SK-N-SH (cell line): ENCODE measurements at regions not wholly inside any gene's neighbourhood (a gene's known extent, or its start where the extent isn't known, plus 50 kb on each side); places are given as distances from the start of the nearest gene placed in this dataset.

ENCODE experiments used
- CTCF ChIA-PET: fragments of 300-600, 350-600 bp; formaldehyde crosslinking; extraction: SDS; loops from one replicate; lab custom pipeline; 2021; lab: Yijun Ruan, JAX
- POLR2A ChIA-PET: fragments of 350-600 bp; sonication (Branson Sonifier 250); formaldehyde crosslinking; extraction: SDS; loops from one replicate; lab custom pipeline; 2020; ENCODE audit warnings: antibody characterized with exemption, inconsistent platforms; lab: Yijun Ruan, JAX
- DNase-seq: peaks from one replicate; pipeline ENCODE4 v3.0.0; 2012
- H2AFZ ChIP-seq: fragments of 200-600 bp; sonication (generic); 2 replicates; pipeline ENCODE4 v1.8.1; 2016; ENCODE audit warnings: antibody characterized with exemption, mild to moderate bottlenecking, low read depth
- H3F3A ChIP-seq: fragments of 200-600 bp; sonication (generic); replicated peaks from 2 replicates; pipeline ENCODE3; 2016; ENCODE audit warnings: antibody characterized with exemption, mild to moderate bottlenecking; ENCODE audit not compliant: insufficient read depth
- H3K27ac ChIP-seq, 2 experiments: fragments of 200-500 bp in 1 of 2; fragments of 200-600 bp in 1 of 2; sonication (Bioruptor generic) in 1 of 2; sonication (generic), shearing (Covaris generic) in 1 of 2; 2 replicates each; pipeline versions ENCODE4 v1.5.1 to v1.6.1; 2014 to 2016; ENCODE audit warnings: low read depth in 2 of 2, inconsistent platforms in 1 of 2, low read length in 1 of 2, mild to moderate bottlenecking in 1 of 2, mixed read lengths in 1 of 2
- H3K27me3 ChIP-seq: fragments of 200-600 bp; sonication (generic), shearing (Covaris generic); 2 replicates; pipeline ENCODE4 v1.6.1; 2016; ENCODE audit warnings: mixed run types; ENCODE audit not compliant: insufficient read depth
- H3K36me3 ChIP-seq, 2 experiments: fragments of 200-500 bp in 1 of 2; fragments of 200-600 bp in 1 of 2; sonication (Bioruptor generic) in 1 of 2; sonication (generic) in 1 of 2; replicated peaks in 1 of 2; 2 replicates each; pipeline versions ENCODE3 to v1.5.1; 2014 to 2016; ENCODE audit warnings: low read length in 1 of 2, mild to moderate bottlenecking in 1 of 2; ENCODE audit not compliant: insufficient read depth in 2 of 2, control insufficient read depth in 1 of 2
- H3K4me1 ChIP-seq, 2 experiments: fragments of 200-500 bp in 1 of 2; fragments of 200-600 bp in 1 of 2; sonication (Bioruptor generic) in 1 of 2; sonication (generic), shearing (Covaris generic) in 1 of 2; 2 replicates each; pipeline versions ENCODE4 v1.5.1 to v1.6.1; 2014 to 2016; ENCODE audit warnings: low read depth in 1 of 2, low read length in 1 of 2, mixed run types in 1 of 2; ENCODE audit not compliant: insufficient read depth in 2 of 2, control insufficient read depth in 1 of 2
- H3K4me2 ChIP-seq: fragments of 200-600 bp; sonication (generic), shearing (Covaris generic); 2 replicates; pipeline ENCODE4 v1.6.1; 2017; ENCODE audit warnings: mixed run types
- H3K4me3 ChIP-seq, 2 experiments: fragments of 200-500 bp in 1 of 2; fragments of 200-600 bp in 1 of 2; sonication (Bioruptor generic) in 1 of 2; sonication (generic), shearing (Covaris generic) in 1 of 2; 2 replicates each; pipeline versions ENCODE4 v1.5.1 to v1.8.1; 2014 to 2016; ENCODE audit warnings: low read depth in 2 of 2, inconsistent platforms in 1 of 2, low read length in 1 of 2, mild to moderate bottlenecking in 1 of 2, mixed read lengths in 1 of 2, moderate library complexity in 1 of 2
- H3K79me2 ChIP-seq: fragments of 200-600 bp; sonication (generic); 2 replicates; pipeline ENCODE4 v1.8.1; 2017; ENCODE audit warnings: mild to moderate bottlenecking; ENCODE audit not compliant: insufficient read depth
- H3K9ac ChIP-seq: fragments of 200-600 bp; sonication (generic); 2 replicates; pipeline ENCODE4 v1.6.1; 2017; ENCODE audit warnings: mixed run types
- H3K9me2 ChIP-seq: fragments of 200-600 bp; sonication (generic); 2 replicates; pipeline ENCODE4 v1.6.1; 2017; ENCODE audit warnings: mixed run types
- H3K9me3 ChIP-seq: fragments of 200-600 bp; sonication (generic); 2 replicates; pipeline ENCODE4 v1.6.1; 2017; ENCODE audit warnings: mixed run types, mild to moderate bottlenecking, moderate library complexity
- H4K20me1 ChIP-seq: fragments of 200-600 bp; sonication (generic); 2 replicates; pipeline ENCODE4 v1.6.1; 2017; ENCODE audit warnings: mild to moderate bottlenecking, mixed run types; ENCODE audit not compliant: insufficient read depth
- CHD2 ChIP-seq: fragments of 150-350 bp; IDR thresholded peaks from 2 replicates; pipeline ENCODE4 v1.6.1; 2018; ENCODE audit warnings: low read length; ENCODE audit not compliant: partially characterized antibody
- CTCF ChIP-seq: fragments of 200-600 bp; sonication (generic); IDR thresholded peaks from 2 replicates; pipeline ENCODE4 v1.6.1; 2017; ENCODE audit warnings: antibody characterized with exemption, mild to moderate bottlenecking, moderate library complexity
- EP300 ChIP-seq, 2 experiments: IDR thresholded peaks; 2 replicates each; pipeline versions ENCODE4 v1.4.0 to v1.6.1; 2012; ENCODE audit warnings: borderline replicate concordance in 1 of 2, low read depth in 1 of 2, low read length in 1 of 2
- EZH2phosphoT487 ChIP-seq: fragments of 200-600 bp; sonication (generic); IDR thresholded peaks from 2 replicates; pipeline ENCODE4 v1.6.1; 2017; ENCODE audit warnings: low read depth, mixed run types, mild to moderate bottlenecking, antibody characterized with exemption, moderate library complexity, borderline replicate concordance
- FOXJ3 ChIP-seq: sonication (generic); formaldehyde crosslinking; IDR thresholded peaks from 2 replicates; pipeline ENCODE4 v1.5.1; 2020; ENCODE audit warnings: mild to moderate bottlenecking, missing genetic modification reagents
- FOXM1 ChIP-seq: IDR thresholded peaks from 2 replicates; pipeline ENCODE4 v1.4.0; 2012; ENCODE audit warnings: low read depth, mild to moderate bottlenecking
- GABPA ChIP-seq: IDR thresholded peaks from 2 replicates; pipeline ENCODE4 v1.4.0; 2012; ENCODE audit warnings: low read depth, mild to moderate bottlenecking
- GATA2 ChIP-seq: sonication (generic); formaldehyde crosslinking; IDR thresholded peaks from 2 replicates; pipeline ENCODE4 v1.5.0; 2020; ENCODE audit warnings: mild to moderate bottlenecking, missing genetic modification reagents
- IRF3 ChIP-seq: fragments of 150-350 bp; IDR thresholded peaks from 2 replicates; pipeline ENCODE4 v1.6.1; 2016; ENCODE audit warnings: mild to moderate bottlenecking, low read depth, low read length
- JUND ChIP-seq: IDR thresholded peaks from 2 replicates; pipeline ENCODE4 v1.4.0; 2012
- MXI1 ChIP-seq: IDR thresholded peaks from 2 replicates; pipeline ENCODE4 v1.6.1; 2012; ENCODE audit warnings: mild to moderate bottlenecking, low read depth, low read length, improper control_type of control experiment
- NRF1 ChIP-seq: IDR thresholded peaks from 2 replicates; pipeline ENCODE4 v1.6.1; 2012; ENCODE audit warnings: low read depth, mild to moderate bottlenecking, low read length
- POLR2AphosphoS5 ChIP-seq: IDR thresholded peaks from 2 replicates; pipeline ENCODE4 v1.6.1; 2012; ENCODE audit warnings: low read depth, low read length
- RAD21 ChIP-seq: IDR thresholded peaks from 2 replicates; pipeline ENCODE4 v1.6.1; 2012; ENCODE audit warnings: mild to moderate bottlenecking, low read length
- RCOR1 ChIP-seq: fragments of 150-350 bp; IDR thresholded peaks from 2 replicates; pipeline ENCODE4 v1.6.1; 2017; ENCODE audit warnings: antibody characterized with exemption, low read length
- RFX5 ChIP-seq: IDR thresholded peaks from 2 replicates; pipeline ENCODE4 v1.6.1; 2012; ENCODE audit warnings: mild to moderate bottlenecking, improper control_type of control experiment, low read length
- SIN3A ChIP-seq: IDR thresholded peaks from 2 replicates; pipeline ENCODE4 v1.6.1; 2012; ENCODE audit warnings: low read depth, mild to moderate bottlenecking, low read length, moderate library complexity, borderline replicate concordance
- TAF1 ChIP-seq: IDR thresholded peaks from 2 replicates; pipeline ENCODE4 v1.6.1; 2012; ENCODE audit warnings: low read depth, mild to moderate bottlenecking, low read length, moderate library complexity, borderline replicate concordance
- TCF12 ChIP-seq: IDR thresholded peaks from 2 replicates; pipeline ENCODE4 v1.4.0; 2012
- TEAD4 ChIP-seq: IDR thresholded peaks from 2 replicates; pipeline ENCODE4 v1.4.0; 2012; ENCODE audit warnings: mild to moderate bottlenecking, borderline replicate concordance; ENCODE audit not compliant: insufficient read depth
- USF2 ChIP-seq: fragments of 150-350 bp; IDR thresholded peaks from 2 replicates; pipeline ENCODE4 v1.6.1; 2017; ENCODE audit warnings: antibody characterized with exemption, low read length, low read depth, borderline replicate concordance
- WGBS: methylation state at CpG from one replicate; pipeline ENCODE4 v1.1.6; 2017; ENCODE audit warnings: low lambda C conversion rate; 5-methylcytosine and 5-hydroxymethylcytosine counted together
- TF ChIP-seq, protein P1 (sequence below): IDR thresholded peaks from 2 replicates; pipeline ENCODE4 v1.4.0; 2012; ENCODE audit warnings: low read depth, borderline replicate concordance

DNA sequence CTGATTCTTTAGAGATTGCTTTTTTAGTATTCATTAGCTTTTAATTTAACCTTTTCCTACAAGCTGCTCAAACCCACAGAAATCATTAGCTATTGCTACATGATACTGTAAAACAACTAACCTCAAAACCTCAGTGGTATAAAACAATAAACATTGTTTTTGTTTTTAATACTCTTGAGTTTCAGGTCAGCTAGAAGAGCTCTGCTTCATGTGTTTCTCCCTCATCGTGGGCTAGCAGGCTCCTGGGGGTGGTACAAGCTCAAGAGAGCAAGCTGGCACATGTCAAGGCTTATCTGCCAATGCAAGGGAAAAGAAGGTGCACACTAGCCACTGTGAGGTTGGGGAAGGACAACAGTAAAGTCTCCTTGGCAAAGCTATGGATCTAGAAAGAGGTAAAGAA is 232.9 kb upstream of the PHF14 start:
- ChIA-PET POLR2A (interaction anchor here (0.5 kb wide), 1 partner anchor 1371 kb away, joined by 3 read pairs; no protein-coding TSS in a partner anchor), CTCF (interaction anchor here (0.9 to 1.4 kb wide), 4 partner anchors 33 to 603 kb away, joined by 3 to 4 read pairs (median 3); no protein-coding TSS in a partner anchor)
- DNase-seq, result no peak
- Histone ChIP-seq H3K79me2 (no peaks in the 10 kb centered on the region), H3K27me3 (no peaks in the 10 kb centered on the region), H3K4me3 (no peak overlapping the region), H3K4me1 (no peaks in the 10 kb centered on the region), H3K9me3 (peaks cover 3% of the 10 kb centered on the region; the same call in 1 of the 2 replicates), H3K36me3 (no peaks in the 10 kb centered on the region), H3F3A (no peaks in the 10 kb centered on the region), H3K27ac (no peak overlapping the region), H4K20me1 (no peaks in the 10 kb centered on the region), H2AFZ (no peak overlapping the region), H3K9ac (no peak overlapping the region), H3K9me2 (no peaks in the 10 kb centered on the region), H3K4me2 (no peak overlapping the region)
- 11% methylated on average over 1 of the region's 1 CpG for WGBS
- no peak for TF ChIP-seq CHD2
- TF ChIP-seq POLR2AphosphoS5, result no peak
- no peak for TF ChIP-seq MXI1
- TF ChIP-seq RFX5, result no peak
- no peak for TF ChIP-seq USF2
- no peak for TF ChIP-seq GABPA
- no peak for TF ChIP-seq TAF1
- TF ChIP-seq EP300 (IDR thresholded peaks at IDR 0.05; ENCODE audit: borderline replicate concordance in 1 of 2, low read depth in 1 of 2, low read length in 1 of 2), result no peak
- no peak for TF ChIP-seq TCF12
- TF ChIP-seq FOXM1, result no peak
- TF ChIP-seq NRF1, result no peak
- no peak for TF ChIP-seq JUND
- TF ChIP-seq TEAD4, result no peak

DNA sequence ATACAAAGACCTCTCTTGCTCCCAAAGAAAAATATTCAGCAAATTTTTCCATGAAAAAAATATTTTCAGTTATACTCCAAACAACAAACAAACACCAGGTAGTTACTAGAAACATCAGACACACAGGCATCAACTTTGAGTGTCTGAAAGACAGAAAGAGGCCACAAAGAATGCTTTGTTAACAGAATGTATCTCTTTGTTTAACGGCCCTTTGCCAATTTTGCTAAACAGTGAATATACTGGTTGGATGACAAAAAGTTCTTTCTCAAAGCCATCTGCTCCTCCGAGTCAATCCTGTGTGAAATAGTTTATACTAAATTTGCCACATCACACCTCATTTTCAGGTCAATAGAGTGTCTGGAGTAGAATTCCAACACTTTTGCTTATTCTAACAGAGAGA is 216.7 kb upstream of the PHF14 start:
- Histone ChIP-seq H3K27me3 (no peaks in the 10 kb centered on the region), H2AFZ (no peak overlapping the region), H3K36me3 (no peaks in the 10 kb centered on the region), H3K9ac (no peak overlapping the region), H4K20me1 (no peaks in the 10 kb centered on the region), H3K4me1 (no peaks in the 10 kb centered on the region), H3K27ac (no peak overlapping the region), H3F3A (no peaks in the 10 kb centered on the region), H3K9me3 (no peaks in the 10 kb centered on the region; the same call in 1 of the 2 replicates), H3K79me2 (no peaks in the 10 kb centered on the region), H3K9me2 (no peaks in the 10 kb centered on the region), H3K4me2 (no peak overlapping the region), H3K4me3 (no peak overlapping the region)
- CTCF ChIA-PET, result interaction anchor here (1.1 kb wide), 1 partner anchor 9 kb away, joined by 3 read pairs; no protein-coding TSS in a partner anchor
- POLR2A ChIA-PET, result no interaction called here
- 13% methylated on average over 2 of the region's 2 CpGs for WGBS
- no peak for DNase-seq
- no peak for TF ChIP-seq EZH2phosphoT487
- TF ChIP-seq RAD21, result no peak
- no peak for TF ChIP-seq NRF1
- no peak for TF ChIP-seq RCOR1
- no peak for TF ChIP-seq CTCF
- TF ChIP-seq CHD2, result no peak
- TF ChIP-seq SIN3A, result no peak
- TF ChIP-seq JUND, result no peak
- TF ChIP-seq USF2, result no peak
- TF ChIP-seq TAF1, result no peak
- TF ChIP-seq IRF3, result no peak
- no peak for TF ChIP-seq GATA2 (CRISPR knock-in tag)
- TF ChIP-seq, protein P1, sequence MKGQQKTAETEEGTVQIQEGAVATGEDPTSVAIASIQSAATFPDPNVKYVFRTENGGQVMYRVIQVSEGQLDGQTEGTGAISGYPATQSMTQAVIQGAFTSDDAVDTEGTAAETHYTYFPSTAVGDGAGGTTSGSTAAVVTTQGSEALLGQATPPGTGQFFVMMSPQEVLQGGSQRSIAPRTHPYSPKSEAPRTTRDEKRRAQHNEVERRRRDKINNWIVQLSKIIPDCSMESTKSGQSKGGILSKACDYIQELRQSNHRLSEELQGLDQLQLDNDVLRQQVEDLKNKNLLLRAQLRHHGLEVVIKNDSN, result no peak
- TF ChIP-seq GABPA, result no peak
- TF ChIP-seq FOXJ3 (CRISPR knock-in tag), result no peak
- TF ChIP-seq RFX5, result no peak
- TF ChIP-seq FOXM1, result no peak
